ENCODE measurements at regions not wholly inside any gene's neighbourhood (a gene's known extent, or its start where the extent isn't known, plus 50 kb on each side); places are given as distances from the start of the nearest gene placed in this dataset.

DNA sequence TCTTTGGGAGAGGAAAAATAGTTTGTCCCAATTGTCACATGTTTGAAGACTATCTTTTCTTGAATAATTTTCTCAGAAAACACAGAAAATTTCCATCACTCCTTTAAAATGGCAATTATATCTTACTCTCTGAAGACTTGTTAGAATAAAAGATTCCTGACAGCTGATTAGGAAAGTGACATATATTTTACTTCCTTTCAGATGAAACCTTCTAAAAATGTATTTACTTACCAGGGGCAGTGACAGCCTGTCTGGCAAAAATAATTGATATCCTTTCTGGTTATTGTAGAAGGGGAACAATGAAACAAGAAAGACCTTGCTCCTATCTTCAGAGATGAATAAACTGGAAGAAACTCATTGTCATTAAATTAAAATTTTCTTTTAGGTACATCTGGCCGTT is 483.3 kb upstream of the GOLIM4 start:
- Histone ChIP-seq H3K27ac (no peak overlapping the region), H3K36me3 (no peaks in the 10 kb centered on the region), H3K4me1 (no peaks in the 10 kb centered on the region), H3K27me3 (no peaks in the 10 kb centered on the region), H3K4me3 (no peak overlapping the region), H3K9me3 (no peaks in the 10 kb centered on the region)
- no peak for DNase-seq (ENCODE audit: low spot score)
- TF ChIP-seq, protein P1, sequence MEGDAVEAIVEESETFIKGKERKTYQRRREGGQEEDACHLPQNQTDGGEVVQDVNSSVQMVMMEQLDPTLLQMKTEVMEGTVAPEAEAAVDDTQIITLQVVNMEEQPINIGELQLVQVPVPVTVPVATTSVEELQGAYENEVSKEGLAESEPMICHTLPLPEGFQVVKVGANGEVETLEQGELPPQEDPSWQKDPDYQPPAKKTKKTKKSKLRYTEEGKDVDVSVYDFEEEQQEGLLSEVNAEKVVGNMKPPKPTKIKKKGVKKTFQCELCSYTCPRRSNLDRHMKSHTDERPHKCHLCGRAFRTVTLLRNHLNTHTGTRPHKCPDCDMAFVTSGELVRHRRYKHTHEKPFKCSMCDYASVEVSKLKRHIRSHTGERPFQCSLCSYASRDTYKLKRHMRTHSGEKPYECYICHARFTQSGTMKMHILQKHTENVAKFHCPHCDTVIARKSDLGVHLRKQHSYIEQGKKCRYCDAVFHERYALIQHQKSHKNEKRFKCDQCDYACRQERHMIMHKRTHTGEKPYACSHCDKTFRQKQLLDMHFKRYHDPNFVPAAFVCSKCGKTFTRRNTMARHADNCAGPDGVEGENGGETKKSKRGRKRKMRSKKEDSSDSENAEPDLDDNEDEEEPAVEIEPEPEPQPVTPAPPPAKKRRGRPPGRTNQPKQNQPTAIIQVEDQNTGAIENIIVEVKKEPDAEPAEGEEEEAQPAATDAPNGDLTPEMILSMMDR (IDR thresholded peaks at IDR 0.05), result no peak

DNA sequence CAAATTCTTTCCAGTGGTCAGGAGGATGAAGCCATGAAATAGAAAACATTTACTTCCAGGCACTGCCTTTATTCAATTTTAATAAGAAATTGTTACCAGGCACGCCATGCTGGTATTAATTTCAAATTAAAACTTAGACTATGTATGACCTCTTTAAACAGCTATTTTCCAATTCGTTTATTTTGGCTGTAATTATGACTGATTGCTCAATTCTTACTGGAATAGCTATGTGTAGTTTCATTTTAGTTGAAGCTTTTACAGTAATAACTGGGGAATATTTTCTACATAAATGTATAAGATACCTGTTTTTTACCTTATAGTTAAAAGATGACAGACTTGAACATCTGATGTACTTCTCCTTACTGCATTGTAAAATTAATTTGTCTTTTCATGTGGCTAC is 480.0 kb upstream of the GOLIM4 start:
- no peak for DNase-seq (ENCODE audit: low spot score)
- H3K4me1 ChIP-seq, result no peaks in the 10 kb centered on the region
- no peak overlapping the region for H3K27ac ChIP-seq
- no peaks in the 10 kb centered on the region for H3K27me3 ChIP-seq
- TF ChIP-seq, protein P1 (IDR thresholded peaks at IDR 0.05), result no peak
- no peak overlapping the region for H3K4me3 ChIP-seq
- H3K36me3 ChIP-seq, result no peaks in the 10 kb centered on the region
- no peaks in the 10 kb centered on the region for H3K9me3 ChIP-seq

DNA sequence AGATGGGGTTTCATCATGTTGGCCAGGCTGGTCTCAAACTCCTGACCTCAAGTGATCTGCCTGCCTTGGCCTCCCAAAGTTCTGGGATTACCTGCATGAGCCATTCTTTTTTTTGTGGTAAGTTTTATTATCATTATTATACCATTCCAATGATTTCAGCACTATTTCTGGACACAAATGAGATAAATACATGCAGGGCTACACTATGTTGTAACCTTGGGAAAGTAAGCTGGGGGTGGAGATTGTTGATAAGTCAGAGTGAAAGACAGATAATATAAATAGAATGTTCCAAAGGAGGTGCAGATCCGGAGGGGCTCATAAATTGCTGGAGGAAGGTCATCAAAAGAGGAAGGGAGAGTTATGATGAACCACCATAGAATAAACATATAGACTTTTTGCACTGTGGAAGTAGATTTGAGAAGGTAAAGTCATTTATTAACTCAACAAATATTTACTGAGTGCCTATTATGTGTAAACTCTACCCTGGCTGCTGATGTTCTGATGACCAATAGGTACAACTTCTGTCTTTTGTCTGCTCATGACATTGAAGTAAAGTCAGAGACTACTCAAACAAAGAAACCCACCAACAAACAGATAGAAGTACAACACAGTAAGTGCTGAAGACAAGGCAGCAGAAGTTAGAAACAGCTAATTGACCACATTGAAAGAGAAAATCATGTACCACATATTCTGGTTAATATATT is 478.9 kb upstream of the GOLIM4 start:
- Histone ChIP-seq H3K27ac (no peak overlapping the region), H3K36me3 (no peaks in the 10 kb centered on the region), H3K9me3 (no peaks in the 10 kb centered on the region), H3K27me3 (no peaks in the 10 kb centered on the region), H3K4me1 (no peaks in the 10 kb centered on the region), H3K4me3 (no peak overlapping the region)
- TF ChIP-seq, protein P1 (IDR thresholded peaks at IDR 0.05), result no peak
- no peak for DNase-seq (ENCODE audit: low spot score)

DNA sequence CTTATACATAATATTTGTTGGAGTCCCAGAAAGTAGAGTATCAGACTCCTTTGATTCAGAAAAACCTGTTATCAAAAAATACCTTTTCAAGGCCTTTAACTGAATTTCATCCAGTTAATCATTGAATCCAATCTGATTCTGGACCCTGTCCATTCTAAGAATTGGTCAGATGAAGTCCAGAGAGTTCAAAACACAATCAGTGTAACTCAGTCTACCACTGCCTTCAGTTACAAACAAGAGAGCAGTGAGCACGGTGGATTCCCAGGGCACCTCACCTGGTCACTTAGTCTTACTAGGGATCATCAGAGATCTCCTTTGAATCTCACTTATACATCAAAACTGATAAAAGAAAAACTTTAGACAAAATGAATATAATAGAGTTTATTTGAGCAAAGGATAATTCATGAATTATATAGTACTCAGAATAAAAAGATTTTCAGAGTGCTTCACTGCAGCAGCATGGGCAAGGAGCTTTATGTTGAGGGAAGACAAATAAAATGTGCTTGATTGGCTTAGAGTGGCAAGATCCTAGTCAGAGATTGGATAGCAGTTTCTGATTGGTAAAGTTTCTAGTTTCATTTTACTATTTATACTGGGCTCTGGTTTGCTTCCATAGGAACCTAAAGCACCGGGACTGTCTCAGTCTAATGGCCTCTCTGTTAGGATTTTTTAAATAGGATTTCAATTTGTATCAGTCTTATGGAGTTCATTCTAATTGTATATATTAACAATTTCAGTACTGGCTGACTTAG is 474.9 kb upstream of the GOLIM4 start:
- TF ChIP-seq, protein P1 (IDR thresholded peaks at IDR 0.05), result no peak
- Histone ChIP-seq H3K27me3 (no peaks in the 10 kb centered on the region), H3K27ac (no peak overlapping the region), H3K36me3 (no peaks in the 10 kb centered on the region), H3K4me3 (no peak overlapping the region), H3K4me1 (no peaks in the 10 kb centered on the region), H3K9me3 (no peaks in the 10 kb centered on the region)
- DNase-seq (ENCODE audit: low spot score), result no peak

DNA sequence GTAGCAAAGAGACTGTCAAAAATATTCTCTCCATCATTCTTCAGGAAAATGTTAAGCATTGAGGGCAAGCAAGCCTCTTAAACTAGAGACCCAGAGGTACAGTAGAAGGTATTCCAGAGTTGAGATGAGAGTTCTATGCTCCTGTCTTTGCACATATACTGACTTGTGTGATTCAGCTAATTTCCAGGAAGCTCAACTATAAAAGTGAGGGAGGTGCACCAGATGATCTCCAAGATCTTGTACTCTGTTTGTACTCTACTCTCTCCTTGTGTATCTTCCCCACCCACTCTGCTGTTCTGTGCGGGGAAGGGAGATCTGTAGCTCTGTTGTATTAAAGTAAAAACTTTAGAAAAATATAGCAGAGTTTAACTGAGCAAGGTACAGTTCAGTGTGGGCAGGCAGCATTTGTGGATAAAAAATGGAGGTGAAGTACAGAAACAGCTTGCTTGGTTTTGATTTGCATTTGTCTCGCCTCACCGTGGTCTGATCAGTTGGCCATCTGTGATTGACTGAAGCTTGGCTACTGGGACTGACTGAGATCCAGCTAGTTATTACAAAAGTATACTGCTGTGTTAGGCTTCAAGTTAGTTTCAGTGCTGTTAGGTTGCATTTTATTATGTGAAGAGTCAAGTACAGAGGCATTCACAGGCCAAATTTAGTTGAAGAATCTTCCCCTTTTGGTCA is 463.1 kb upstream of the GOLIM4 start:
- no peak overlapping the region for H3K4me3 ChIP-seq
- H3K27ac ChIP-seq, result no peak overlapping the region
- no peaks in the 10 kb centered on the region for H3K9me3 ChIP-seq
- no peaks in the 10 kb centered on the region for H3K27me3 ChIP-seq
- H3K4me1 ChIP-seq, result no peaks in the 10 kb centered on the region
- no peaks in the 10 kb centered on the region for H3K36me3 ChIP-seq
- DNase-seq (ENCODE audit: low spot score), result no peak
- TF ChIP-seq, protein P1 (IDR thresholded peaks at IDR 0.05), result no peak

All from right atrium auricular region (tissue), 2 donors.